ENCODE measurements at regions not wholly inside any gene's neighbourhood (a gene's known extent, or its start where the extent isn't known, plus 50 kb on each side); places are given as distances from the start of the nearest gene placed in this dataset.

GRCh38 chr22:22408731-22409696 lies 99.5 kb downstream of the ZNF280B start (continued):
- no peak for TF ChIP-seq SMARCA5 (IDR thresholded peaks at IDR 0.05)
- TF ChIP-seq, protein P1, sequence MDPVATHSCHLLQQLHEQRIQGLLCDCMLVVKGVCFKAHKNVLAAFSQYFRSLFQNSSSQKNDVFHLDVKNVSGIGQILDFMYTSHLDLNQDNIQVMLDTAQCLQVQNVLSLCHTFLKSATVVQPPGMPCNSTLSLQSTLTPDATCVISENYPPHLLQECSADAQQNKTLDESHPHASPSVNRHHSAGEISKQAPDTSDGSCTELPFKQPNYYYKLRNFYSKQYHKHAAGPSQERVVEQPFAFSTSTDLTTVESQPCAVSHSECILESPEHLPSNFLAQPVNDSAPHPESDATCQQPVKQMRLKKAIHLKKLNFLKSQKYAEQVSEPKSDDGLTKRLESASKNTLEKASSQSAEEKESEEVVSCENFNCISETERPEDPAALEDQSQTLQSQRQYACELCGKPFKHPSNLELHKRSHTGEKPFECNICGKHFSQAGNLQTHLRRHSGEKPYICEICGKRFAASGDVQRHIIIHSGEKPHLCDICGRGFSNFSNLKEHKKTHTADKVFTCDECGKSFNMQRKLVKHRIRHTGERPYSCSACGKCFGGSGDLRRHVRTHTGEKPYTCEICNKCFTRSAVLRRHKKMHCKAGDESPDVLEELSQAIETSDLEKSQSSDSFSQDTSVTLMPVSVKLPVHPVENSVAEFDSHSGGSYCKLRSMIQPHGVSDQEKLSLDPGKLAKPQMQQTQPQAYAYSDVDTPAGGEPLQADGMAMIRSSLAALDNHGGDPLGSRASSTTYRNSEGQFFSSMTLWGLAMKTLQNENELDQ (CRISPR knock-in tag; IDR thresholded peaks at IDR 0.05; ENCODE audit: borderline replicate concordance) = no peak
- TF ChIP-seq CSDE1 (IDR thresholded peaks at IDR 0.05) = no peak
- TF ChIP-seq YY1 (IDR thresholded peaks at IDR 0.05; ENCODE audit: borderline replicate concordance in 1 of 3, control insufficient read depth in 1 of 3, extremely low read depth in 1 of 3, insufficient read depth in 3 of 3, insufficient read length in 1 of 3, insufficient replicate concordance in 2 of 3, low read depth in 1 of 3, low read length in 2 of 3) = peak in 1 of 3 experiments; percentile 2
- TF ChIP-seq TBL1XR1 (IDR thresholded peaks at IDR 0.05; ENCODE audit: low read length in 2 of 2) = peak; percentile 58 to 77; a peak in 2 of 4 replicates
- TF ChIP-seq ZNF263 (CRISPR knock-in tag; IDR thresholded peaks at IDR 0.05; ENCODE audit: borderline replicate concordance) = 0 out of 2 replicates have a peak, but pooled peaks have one; percentile 48
- no peak for TF ChIP-seq SRSF1 (IDR thresholded peaks at IDR 0.05; ENCODE audit: low read depth, low read length)
- no peak for TF ChIP-seq SRSF9 (IDR thresholded peaks at IDR 0.05; ENCODE audit: borderline replicate concordance, low read depth, low read length)
- peak; percentile 4; the same call in 1 of the 2 replicates for TF ChIP-seq TFE3 (CRISPR knock-in tag; IDR thresholded peaks at IDR 0.05)
- TF ChIP-seq KLF16 (IDR thresholded peaks at IDR 0.05) = peak; percentile 50; the same call in 1 of the 2 replicates
- TF ChIP-seq RFX7 (CRISPR knock-in tag; IDR thresholded peaks at IDR 0.05) = 0 out of 2 replicates have a peak, but pooled peaks have one; percentile 32
- peak; percentile 21; the same call in 1 of the 2 replicates for TF ChIP-seq MAFK (IDR thresholded peaks at IDR 0.05; ENCODE audit: low read length)
- 0 out of 2 replicates have a peak, but pooled peaks have one; percentile 27 for TF ChIP-seq MTF1 (CRISPR knock-in tag; IDR thresholded peaks at IDR 0.05; ENCODE audit: borderline replicate concordance)
- no peak; the same call in 1 of the 2 replicates for TF ChIP-seq MCM2 (IDR thresholded peaks at IDR 0.05; ENCODE audit: low read depth)
- no peak for TF ChIP-seq ZBTB8A (IDR thresholded peaks at IDR 0.05; ENCODE audit: partially characterized antibody)
- TF ChIP-seq ZNF639 (CRISPR knock-in tag; conservative IDR thresholded peaks at IDR 0.05 in 1 of 2, IDR thresholded peaks at IDR 0.05 in 1 of 2) = 0 out of 4 replicates have a peak, but pooled peaks of 1 of the 2 experiments have one; percentile 82
- TF ChIP-seq ZNF778 (CRISPR knock-in tag; IDR thresholded peaks at IDR 0.05) = no peak
- TF ChIP-seq, protein P2, sequence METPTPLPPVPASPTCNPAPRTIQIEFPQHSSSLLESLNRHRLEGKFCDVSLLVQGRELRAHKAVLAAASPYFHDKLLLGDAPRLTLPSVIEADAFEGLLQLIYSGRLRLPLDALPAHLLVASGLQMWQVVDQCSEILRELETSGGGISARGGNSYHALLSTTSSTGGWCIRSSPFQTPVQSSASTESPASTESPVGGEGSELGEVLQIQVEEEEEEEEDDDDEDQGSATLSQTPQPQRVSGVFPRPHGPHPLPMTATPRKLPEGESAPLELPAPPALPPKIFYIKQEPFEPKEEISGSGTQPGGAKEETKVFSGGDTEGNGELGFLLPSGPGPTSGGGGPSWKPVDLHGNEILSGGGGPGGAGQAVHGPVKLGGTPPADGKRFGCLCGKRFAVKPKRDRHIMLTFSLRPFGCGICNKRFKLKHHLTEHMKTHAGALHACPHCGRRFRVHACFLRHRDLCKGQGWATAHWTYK (CRISPR knock-in tag; IDR thresholded peaks at IDR 0.05) = 0 out of 2 replicates have a peak, but pooled peaks have one; percentile 68
- TF ChIP-seq NFATC3 (IDR thresholded peaks at IDR 0.05) = no peak
